Activated T-cell treated with anti-CD3 and anti-CD28 coated beads, Interleukin-2, amount 50 U/mL, for 48 hours (primary cell): ENCODE measurements at regions not wholly inside any gene's neighbourhood (a gene's known extent, or its start where the extent isn't known, plus 50 kb on each side); places are given as distances from the start of the nearest gene placed in this dataset.

Experiments used
- DNase-seq, 2 experiments: peaks; one replicate each; pipeline ENCODE4 v3.0.0-alpha.2; 2020

GRCh38 chr6:3922619-3923018, 73.4 kb downstream of the FAM50B start:
- DNase-seq, result peak in 1 of 2 experiments; percentile 1

GRCh38 chr6:3925223-3926149, 76.3 kb downstream of the FAM50B start:
- DNase-seq, result peak in 1 of 2 experiments; percentile 0

GRCh38 chr6:3926150-3926482, 76.9 kb downstream of the FAM50B start:
- no peak for DNase-seq

GRCh38 chr6:3928111-3928510, 78.9 kb downstream of the FAM50B start:
- DNase-seq, result no peak

GRCh38 chr6:3929281-3929798, 80.2 kb downstream of the FAM50B start:
- no peak for DNase-seq

GRCh38 chr6:3937438-3937837, 88.3 kb downstream of the FAM50B start:
- no peak for DNase-seq

- no peak for DNase-seq
Observed at GRCh38 chr6:3938715-3939367, 89.7 kb downstream of the FAM50B start.

- DNase-seq, result no peak
Observed at GRCh38 chr6:3939368-3939958, 90.3 kb downstream of the FAM50B start.

- DNase-seq, result no peak
Observed at GRCh38 chr6:3939964-3940363, 90.8 kb downstream of the FAM50B start.

- no peak for DNase-seq
Observed at GRCh38 chr6:3940703-3941102, 91.5 kb downstream of the FAM50B start.

GRCh38 chr6:3943331-3943765, 94.2 kb downstream of the FAM50B start:
- DNase-seq, result no peak

GRCh38 chr6:3944246-3944645, 95.1 kb downstream of the FAM50B start:
- DNase-seq, result no peak

GRCh38 chr6:3946778-3947177, 97.6 kb downstream of the FAM50B start:
- DNase-seq, result no peak

- DNase-seq, result no peak
Observed at GRCh38 chr6:3948866-3949265, 99.7 kb downstream of the FAM50B start.

- no peak for DNase-seq
Observed at GRCh38 chr6:3949521-3949920, 100.3 kb downstream of the FAM50B start.

- DNase-seq, result no peak
Observed at GRCh38 chr6:3956054-3956453, 106.9 kb downstream of the FAM50B start.

- DNase-seq, result no peak
Observed at GRCh38 chr6:3957321-3957720, 108.1 kb downstream of the FAM50B start.

GRCh38 chr6:3958255-3958654, 109.1 kb downstream of the FAM50B start:
- no peak for DNase-seq

GRCh38 chr6:3959385-3959784, 110.2 kb downstream of the FAM50B start:
- DNase-seq, result no peak

GRCh38 chr6:3960754-3961361, 111.7 kb downstream of the FAM50B start:
- DNase-seq, result no peak

GRCh38 chr6:3961581-3962215, 112.5 kb downstream of the FAM50B start:
- DNase-seq, result no peak
